ENCODE measurements at regions not wholly inside any gene's neighbourhood (a gene's known extent, or its start where the extent isn't known, plus 50 kb on each side); places are given as distances from the start of the nearest gene placed in this dataset.

DNA sequence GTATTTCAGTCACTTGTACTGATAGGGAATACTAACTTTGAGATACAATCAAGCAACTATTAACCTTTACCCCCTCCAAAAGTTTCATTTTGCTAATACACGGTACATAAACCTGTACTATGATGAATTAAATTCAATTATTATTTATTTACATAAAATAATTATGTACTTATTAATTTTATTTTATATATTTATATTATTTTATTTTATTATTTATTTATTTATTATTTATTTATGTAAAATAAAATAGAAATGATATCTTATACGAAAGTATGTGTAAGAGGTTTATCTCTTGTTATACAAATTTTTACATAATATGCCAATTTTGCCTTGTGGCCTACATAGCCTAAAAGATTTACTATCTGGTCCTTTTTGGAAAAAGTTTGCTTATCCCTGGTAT lies 564.3 kb downstream of the SLITRK5 start:
- TF ChIP-seq GATA2 (IDR thresholded peaks at IDR 0.05; ENCODE audit: low read depth, low read length) = no peak
- no peak for TF ChIP-seq GATA3 (IDR thresholded peaks at IDR 0.05; ENCODE audit: low read depth, low read length)

- TF ChIP-seq GATA2 (IDR thresholded peaks at IDR 0.05; ENCODE audit: low read depth, low read length) = no peak
- no peak for TF ChIP-seq GATA3 (IDR thresholded peaks at IDR 0.05; ENCODE audit: low read depth, low read length)
Measured at GRCh38 chr13:88246239-88246638, 575.1 kb downstream of the SLITRK5 start.

GRCh38 chr13:88248393-88248792 lies 577.2 kb downstream of the SLITRK5 start:
- TF ChIP-seq GATA2 (IDR thresholded peaks at IDR 0.05; ENCODE audit: low read depth, low read length) (no peak), GATA3 (IDR thresholded peaks at IDR 0.05; ENCODE audit: low read depth, low read length) (no peak)

DNA sequence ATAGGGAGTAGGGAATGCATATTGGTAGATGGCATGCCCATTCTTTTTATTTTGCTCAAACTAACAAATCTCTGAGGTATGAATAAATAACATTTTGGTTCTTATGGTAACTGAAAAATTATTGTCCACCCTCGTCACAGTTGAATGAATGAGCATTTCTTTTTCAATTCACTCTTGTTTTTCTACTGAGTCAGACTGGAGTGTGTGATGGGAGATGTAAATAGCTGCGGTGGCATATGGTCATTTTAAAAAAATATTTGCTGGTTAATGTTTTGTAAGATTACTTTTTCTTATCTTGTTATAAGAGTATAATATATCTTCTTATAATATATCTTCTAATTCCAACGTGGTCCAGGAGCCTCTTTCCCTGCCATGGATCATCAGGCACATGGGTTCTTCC lies 586.5 kb downstream of the SLITRK5 start:
- TF ChIP-seq GATA3 (IDR thresholded peaks at IDR 0.05; ENCODE audit: low read depth, low read length) (no peak), GATA2 (IDR thresholded peaks at IDR 0.05; ENCODE audit: low read depth, low read length) (no peak)

DNA sequence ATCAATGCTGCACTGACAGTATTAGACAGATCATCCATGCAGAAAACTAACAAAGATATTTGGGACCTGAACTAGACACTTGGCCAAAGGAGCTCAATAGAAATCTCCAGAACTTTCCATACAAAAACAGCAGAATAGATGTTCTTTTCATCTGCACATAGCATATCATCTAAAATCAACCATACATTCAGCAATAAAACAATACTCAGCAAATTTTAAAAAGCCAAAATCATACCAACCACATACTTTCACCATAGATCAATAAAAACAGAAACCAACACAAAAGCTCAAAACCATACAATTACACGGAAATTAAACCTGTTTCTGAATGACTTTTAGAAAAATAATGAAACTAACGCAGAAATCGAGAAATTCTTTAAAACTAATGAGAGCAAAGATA lies 592.6 kb downstream of the SLITRK5 start:
- no peak for TF ChIP-seq GATA3 (IDR thresholded peaks at IDR 0.05; ENCODE audit: low read depth, low read length)
- no peak for TF ChIP-seq GATA2 (IDR thresholded peaks at IDR 0.05; ENCODE audit: low read depth, low read length)

GRCh38 chr13:88281841-88282240 lies 610.7 kb downstream of the SLITRK5 start:
- TF ChIP-seq GATA3 (IDR thresholded peaks at IDR 0.05; ENCODE audit: low read depth, low read length) (no peak), GATA2 (IDR thresholded peaks at IDR 0.05; ENCODE audit: low read depth, low read length) (no peak)

DNA sequence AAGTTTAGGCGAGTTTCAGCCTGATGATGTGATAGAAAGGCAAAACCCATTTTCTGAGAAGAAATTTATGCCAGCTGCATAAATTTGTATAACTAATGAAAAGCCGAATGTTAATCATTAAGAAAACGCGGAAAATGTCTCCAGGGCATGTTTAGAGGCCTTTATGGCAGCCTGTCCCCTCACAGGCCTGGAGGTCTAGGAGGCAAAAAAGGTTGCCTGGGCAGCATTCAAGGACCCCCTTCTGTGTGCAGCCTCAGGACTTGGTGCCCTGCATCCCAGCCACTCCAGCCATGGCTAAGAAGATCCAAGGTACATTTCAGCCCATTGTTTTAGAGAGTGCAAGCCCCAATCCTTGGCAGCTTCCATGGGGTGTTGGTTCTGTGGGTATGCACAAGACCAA lies 614.2 kb downstream of the SLITRK5 start:
- TF ChIP-seq GATA2 (IDR thresholded peaks at IDR 0.05; ENCODE audit: low read depth, low read length) = no peak
- TF ChIP-seq GATA3 (IDR thresholded peaks at IDR 0.05; ENCODE audit: low read depth, low read length) = no peak

DNA sequence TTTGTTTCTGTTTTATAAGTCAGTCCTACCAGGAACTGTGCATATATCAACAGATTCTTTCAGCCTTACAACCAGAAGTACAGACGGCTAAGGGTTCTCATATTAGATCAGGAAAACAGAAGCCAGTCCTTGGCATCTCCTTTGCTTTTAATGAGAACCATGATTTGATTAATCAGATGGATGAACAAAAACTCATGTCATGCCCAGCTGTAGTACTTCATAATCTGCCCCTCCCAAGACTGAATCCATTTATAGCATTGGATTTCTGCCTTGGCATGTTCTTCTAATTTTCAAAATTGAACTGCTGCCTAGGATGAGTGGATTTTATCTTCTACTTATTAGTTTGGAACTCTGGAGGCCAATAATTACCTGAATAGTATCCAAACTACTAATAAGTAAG lies 617.2 kb downstream of the SLITRK5 start:
- TF ChIP-seq GATA2 (IDR thresholded peaks at IDR 0.05; ENCODE audit: low read depth, low read length) (no peak), GATA3 (IDR thresholded peaks at IDR 0.05; ENCODE audit: low read depth, low read length) (no peak)

DNA sequence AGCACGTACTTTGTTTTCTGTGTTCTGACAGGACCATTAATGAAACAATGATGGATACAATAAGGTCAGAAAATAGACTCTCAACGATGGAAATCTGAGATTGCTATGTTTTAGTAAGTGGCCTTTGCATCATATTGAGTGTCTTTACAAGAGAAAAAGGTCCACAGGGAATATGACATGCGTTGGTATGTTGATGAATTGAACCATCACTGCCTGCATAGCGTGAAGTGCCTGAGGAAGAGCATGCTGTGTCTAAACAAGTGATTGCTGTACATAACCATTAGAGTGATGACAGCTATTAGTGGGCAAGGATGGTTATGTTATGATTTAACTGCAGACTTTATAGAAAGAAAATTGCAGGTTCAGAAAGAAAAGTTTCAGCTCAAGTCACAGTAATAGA lies 623.2 kb downstream of the SLITRK5 start:
- TF ChIP-seq GATA3 (IDR thresholded peaks at IDR 0.05; ENCODE audit: low read depth, low read length) (no peak), GATA2 (IDR thresholded peaks at IDR 0.05; ENCODE audit: low read depth, low read length) (no peak)

GRCh38 chr13:88303157-88303556 lies 632.0 kb downstream of the SLITRK5 start:
- TF ChIP-seq GATA3 (IDR thresholded peaks at IDR 0.05; ENCODE audit: low read depth, low read length) = no peak

DNA sequence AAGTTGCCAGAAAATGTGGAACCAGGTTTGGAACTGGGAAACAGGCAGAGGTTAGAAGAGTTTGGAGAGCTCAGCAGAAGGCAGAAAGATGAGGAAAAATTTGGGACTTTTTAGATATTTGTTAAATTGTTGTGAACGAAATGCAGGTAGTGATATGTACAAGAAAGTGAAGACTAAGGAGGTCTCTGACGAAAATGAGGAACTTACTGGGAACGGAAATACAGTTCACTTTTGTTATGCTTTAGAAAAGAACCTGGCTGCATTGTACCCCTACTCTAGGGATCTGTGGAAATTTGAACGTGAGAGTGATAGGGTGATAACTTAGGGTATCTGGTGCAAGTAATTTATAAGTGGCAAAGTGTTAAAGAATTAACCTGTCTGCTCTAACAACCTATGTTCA lies 632.4 kb downstream of the SLITRK5 start:
- TF ChIP-seq GATA3 (IDR thresholded peaks at IDR 0.05; ENCODE audit: low read depth, low read length) (no peak), GATA2 (IDR thresholded peaks at IDR 0.05; ENCODE audit: low read depth, low read length) (no peak)

GRCh38 chr13:88314496-88314895 lies 643.3 kb downstream of the SLITRK5 start:
- no peak for TF ChIP-seq GATA3 (IDR thresholded peaks at IDR 0.05; ENCODE audit: low read depth, low read length)
- TF ChIP-seq GATA2 (IDR thresholded peaks at IDR 0.05; ENCODE audit: low read depth, low read length) = no peak

DNA sequence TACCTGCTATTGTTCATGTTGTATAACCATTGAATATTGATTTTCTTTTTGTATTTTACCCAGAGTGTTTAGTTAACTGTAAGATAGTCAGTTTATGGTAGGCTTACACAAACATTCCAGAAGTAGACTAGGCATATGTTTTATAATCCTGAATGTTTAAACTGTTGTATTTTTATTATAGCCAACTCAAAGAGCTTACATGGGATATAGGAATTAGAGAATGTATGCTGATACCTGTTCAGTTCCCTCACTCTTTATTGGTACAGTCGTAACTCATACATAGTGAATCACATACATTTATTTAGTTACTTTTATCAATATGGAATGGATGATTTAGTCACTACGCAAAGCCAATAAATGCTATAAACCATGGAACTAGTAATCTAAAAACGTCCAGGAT lies 657.9 kb downstream of the SLITRK5 start:
- TF ChIP-seq GATA2 (IDR thresholded peaks at IDR 0.05; ENCODE audit: low read depth, low read length) (no peak), GATA3 (IDR thresholded peaks at IDR 0.05; ENCODE audit: low read depth, low read length) (no peak)

GRCh38 chr13:88339271-88339741 lies 668.1 kb downstream of the SLITRK5 start:
- TF ChIP-seq GATA3 (IDR thresholded peaks at IDR 0.05; ENCODE audit: low read depth, low read length) = no peak
- no peak for TF ChIP-seq GATA2 (IDR thresholded peaks at IDR 0.05; ENCODE audit: low read depth, low read length)

DNA sequence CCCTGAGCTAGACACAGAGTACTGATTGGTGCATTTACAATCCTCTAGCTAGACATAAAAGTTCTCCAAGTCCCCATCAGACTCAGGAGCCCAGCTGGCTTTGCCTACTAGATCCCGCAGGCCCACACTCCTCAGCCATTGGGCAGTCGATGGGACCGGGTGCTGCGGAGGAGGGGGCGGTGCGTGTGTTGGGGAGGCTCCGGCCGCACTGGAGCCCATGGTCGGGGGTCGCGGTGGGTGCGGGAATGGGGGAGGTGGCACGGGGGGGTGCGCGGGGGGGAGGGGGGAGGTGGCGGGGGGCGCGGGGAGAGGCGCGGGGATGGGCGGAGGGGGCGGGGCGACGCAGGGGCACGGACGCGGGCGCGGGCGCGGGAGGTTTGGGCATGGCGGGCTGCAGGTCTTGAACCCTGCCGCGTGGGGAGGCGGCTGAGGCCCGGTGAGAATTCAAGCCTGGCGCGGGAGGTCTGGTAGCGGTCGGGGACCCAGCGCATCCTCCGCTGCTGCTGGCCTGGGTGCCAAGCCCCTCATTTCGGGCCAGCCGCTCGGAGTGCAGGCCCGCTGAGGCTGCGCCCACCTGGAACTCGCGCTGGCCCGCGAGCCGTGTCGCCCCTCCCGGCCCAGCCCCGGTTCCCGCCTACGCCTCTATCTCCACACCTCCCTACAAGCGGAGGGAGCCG lies 674.1 kb downstream of the SLITRK5 start:
- no peak for TF ChIP-seq GATA3 (IDR thresholded peaks at IDR 0.05; ENCODE audit: low read depth, low read length)
- TF ChIP-seq GATA2 (IDR thresholded peaks at IDR 0.05; ENCODE audit: low read depth, low read length) = no peak

DNA sequence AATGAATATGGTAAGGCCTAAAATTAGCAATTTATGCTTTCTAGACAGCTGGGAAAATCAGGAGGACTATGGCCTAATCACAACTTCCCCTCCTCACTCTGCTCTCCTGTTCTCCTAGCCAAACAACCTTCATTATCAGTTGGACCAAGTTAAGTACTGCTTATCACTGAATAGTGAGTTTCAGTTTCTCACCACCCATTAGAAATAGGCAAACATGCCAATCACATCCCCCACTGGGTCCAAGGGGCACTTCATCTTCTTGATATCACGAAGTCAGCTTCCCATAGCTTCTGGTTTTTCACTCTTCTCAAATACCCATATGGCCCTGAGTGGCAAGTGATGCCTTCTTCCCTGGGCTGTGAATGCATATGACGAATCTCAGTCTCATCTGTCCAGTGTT lies 689.6 kb downstream of the SLITRK5 start:
- TF ChIP-seq GATA2 (IDR thresholded peaks at IDR 0.05; ENCODE audit: low read depth, low read length) (no peak), GATA3 (IDR thresholded peaks at IDR 0.05; ENCODE audit: low read depth, low read length) (no peak)

Measured in SH-SY5Y (cell line).